Osteoblast (primary cell): ENCODE measurements at regions not wholly inside any gene's neighbourhood (a gene's known extent, or its start where the extent isn't known, plus 50 kb on each side); places are given as distances from the start of the nearest gene placed in this dataset.

Source experiments
- DNase-seq: peaks from one replicate; pipeline ENCODE4 v3.0.0; 2011; ENCODE audit warnings: low spot score, mixed read lengths; ENCODE audit not compliant: insufficient read length; ENCODE audit errors: missing footprints
- H2AFZ ChIP-seq: 2 replicates; pipeline ENCODE4 v1.6.0; 2011; ENCODE audit warnings: mild to moderate bottlenecking, low read length
- H3K27ac ChIP-seq: 2 replicates; pipeline ENCODE4 v1.5.1; 2011; ENCODE audit warnings: mild to moderate bottlenecking, low read depth, low read length, moderate library complexity
- H3K27me3 ChIP-seq: 2 replicates; pipeline ENCODE4 v1.6.0; 2012; ENCODE audit warnings: mild to moderate bottlenecking, control low read depth, inconsistent platforms, low read length, moderate library complexity; ENCODE audit not compliant: insufficient read depth
- H3K36me3 ChIP-seq: 2 replicates; pipeline ENCODE4 v1.5.1; 2011; ENCODE audit warnings: mild to moderate bottlenecking, low read length, control low read depth, moderate library complexity; ENCODE audit not compliant: insufficient read depth
- H3K4me1 ChIP-seq: 2 replicates; pipeline ENCODE4 v1.5.1; 2011; ENCODE audit warnings: mild to moderate bottlenecking, low read length, control low read depth, moderate library complexity; ENCODE audit not compliant: insufficient read depth
- H3K4me2 ChIP-seq: 2 replicates; pipeline ENCODE4 v1.6.0; 2011; ENCODE audit warnings: mild to moderate bottlenecking, low read length; ENCODE audit not compliant: insufficient read depth
- H3K4me3 ChIP-seq: fragments of 200-600 bp; sonication (generic); 3 replicates; pipeline ENCODE4 v1.5.1; 2012; ENCODE audit warnings: mild to moderate bottlenecking, low read length, inconsistent platforms; ENCODE audit not compliant: insufficient read depth
- H3K79me2 ChIP-seq: 2 replicates; pipeline ENCODE4 v1.6.0; 2012; ENCODE audit warnings: mild to moderate bottlenecking, low read length, control low read depth, inconsistent platforms; ENCODE audit not compliant: insufficient read depth
- H3K9me3 ChIP-seq: 2 replicates; pipeline ENCODE4 v1.5.1; 2011; ENCODE audit warnings: low read depth, low read length, control low read depth
- H4K20me1 ChIP-seq: 2 replicates; pipeline ENCODE4 v1.6.0; 2012; ENCODE audit warnings: mild to moderate bottlenecking, low read length, control low read depth; ENCODE audit not compliant: insufficient read depth
- TF ChIP-seq, protein P1 (sequence below): IDR thresholded peaks from 2 replicates; pipeline ENCODE4 v1.5.1; 2011; ENCODE audit warnings: mild to moderate bottlenecking, low read depth, low read length, moderate library complexity; ENCODE audit errors: extremely low read depth

DNA sequence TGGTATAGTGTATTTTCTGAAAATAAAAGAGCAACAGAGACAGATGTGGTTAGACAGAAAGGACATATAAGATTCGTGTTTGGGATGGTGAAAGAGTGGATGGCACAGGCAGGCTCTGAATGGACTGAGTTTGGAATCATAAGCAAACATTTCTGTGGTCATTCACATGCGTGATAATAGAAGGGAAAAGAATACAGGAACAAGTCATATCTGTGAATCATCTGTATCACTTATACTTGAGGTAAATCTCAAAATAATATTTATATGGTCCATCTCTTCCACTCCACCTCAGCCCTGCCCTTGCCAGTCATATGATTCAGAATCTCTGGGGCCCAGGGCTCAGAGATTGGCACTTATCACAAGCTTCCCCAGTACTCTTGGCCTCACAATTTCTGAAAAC lies 535.1 kb downstream of the BCKDHB start:
- Histone ChIP-seq H2AFZ (no peak overlapping the region), H4K20me1 (no peaks in the 10 kb centered on the region), H3K79me2 (no peaks in the 10 kb centered on the region), H3K9me3 (no peaks in the 10 kb centered on the region), H3K36me3 (no peaks in the 10 kb centered on the region), H3K4me2 (peak overlapping the region; percentile 35), H3K4me3 (no peak overlapping the region), H3K4me1 (peaks cover 36% of the 10 kb centered on the region), H3K27me3 (no peaks in the 10 kb centered on the region), H3K27ac (peak overlapping the region; percentile 85)
- no peak for DNase-seq
- TF ChIP-seq, protein P1, sequence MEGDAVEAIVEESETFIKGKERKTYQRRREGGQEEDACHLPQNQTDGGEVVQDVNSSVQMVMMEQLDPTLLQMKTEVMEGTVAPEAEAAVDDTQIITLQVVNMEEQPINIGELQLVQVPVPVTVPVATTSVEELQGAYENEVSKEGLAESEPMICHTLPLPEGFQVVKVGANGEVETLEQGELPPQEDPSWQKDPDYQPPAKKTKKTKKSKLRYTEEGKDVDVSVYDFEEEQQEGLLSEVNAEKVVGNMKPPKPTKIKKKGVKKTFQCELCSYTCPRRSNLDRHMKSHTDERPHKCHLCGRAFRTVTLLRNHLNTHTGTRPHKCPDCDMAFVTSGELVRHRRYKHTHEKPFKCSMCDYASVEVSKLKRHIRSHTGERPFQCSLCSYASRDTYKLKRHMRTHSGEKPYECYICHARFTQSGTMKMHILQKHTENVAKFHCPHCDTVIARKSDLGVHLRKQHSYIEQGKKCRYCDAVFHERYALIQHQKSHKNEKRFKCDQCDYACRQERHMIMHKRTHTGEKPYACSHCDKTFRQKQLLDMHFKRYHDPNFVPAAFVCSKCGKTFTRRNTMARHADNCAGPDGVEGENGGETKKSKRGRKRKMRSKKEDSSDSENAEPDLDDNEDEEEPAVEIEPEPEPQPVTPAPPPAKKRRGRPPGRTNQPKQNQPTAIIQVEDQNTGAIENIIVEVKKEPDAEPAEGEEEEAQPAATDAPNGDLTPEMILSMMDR: no peak

DNA sequence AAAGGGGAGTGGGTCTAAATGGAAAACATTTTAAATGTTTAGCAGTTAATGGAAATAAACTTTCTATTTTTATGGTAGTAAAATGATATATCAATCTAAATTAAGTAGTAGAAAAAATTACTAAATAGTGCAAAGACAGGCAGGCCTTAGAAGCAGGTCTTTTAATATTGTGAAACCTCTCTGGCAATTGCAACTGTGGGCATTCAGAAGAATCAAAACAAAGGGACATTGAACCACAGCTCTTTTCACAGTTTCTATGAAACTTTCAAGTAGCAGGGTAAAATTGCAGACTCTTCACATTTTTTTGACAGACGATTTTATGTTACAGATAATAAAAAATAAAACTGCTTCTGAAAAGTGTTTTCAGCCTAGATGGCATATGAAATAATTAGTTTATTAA lies 533.7 kb downstream of the BCKDHB start:
- no peaks in the 10 kb centered on the region for H3K27me3 ChIP-seq
- no peak overlapping the region for H3K4me2 ChIP-seq
- H3K4me1 ChIP-seq: peaks cover 39% of the 10 kb centered on the region
- H4K20me1 ChIP-seq: no peaks in the 10 kb centered on the region
- TF ChIP-seq, protein P1: no peak
- DNase-seq: no peak
- H2AFZ ChIP-seq: no peak overlapping the region
- H3K79me2 ChIP-seq: no peaks in the 10 kb centered on the region
- H3K4me3 ChIP-seq: no peak overlapping the region
- no peaks in the 10 kb centered on the region for H3K9me3 ChIP-seq
- H3K36me3 ChIP-seq: no peaks in the 10 kb centered on the region
- H3K27ac ChIP-seq: peak overlapping the region; percentile 93

DNA sequence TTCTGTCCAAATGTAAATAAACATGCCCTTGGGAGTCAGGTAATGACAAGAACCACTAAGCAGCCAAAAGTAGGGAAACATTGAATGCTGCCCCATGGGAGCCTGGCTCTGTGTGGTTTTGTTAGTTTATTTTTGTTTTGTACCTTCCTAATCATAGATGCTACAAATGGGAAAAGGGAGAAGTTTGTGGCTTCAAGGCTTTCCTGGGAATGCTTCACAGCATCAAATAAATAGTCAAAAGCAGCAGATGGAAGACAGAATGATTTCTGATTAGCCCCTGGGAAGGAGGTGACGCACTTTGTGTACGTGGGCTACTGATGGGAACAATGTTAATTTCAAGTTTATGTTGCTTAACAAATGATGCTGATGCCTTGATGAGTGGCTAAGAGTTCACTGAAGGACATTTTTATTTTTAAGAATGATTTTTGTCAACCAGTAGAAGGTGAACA lies 532.7 kb downstream of the BCKDHB start:
- TF ChIP-seq, protein P1: no peak
- Histone ChIP-seq H3K4me2 (peak overlapping the region; percentile 46), H3K4me1 (peaks cover 39% of the 10 kb centered on the region), H3K9me3 (no peaks in the 10 kb centered on the region), H2AFZ (peak overlapping the region; percentile 71), H3K4me3 (no peak overlapping the region), H4K20me1 (no peaks in the 10 kb centered on the region), H3K27me3 (no peaks in the 10 kb centered on the region), H3K27ac (peak overlapping the region; percentile 93), H3K79me2 (no peaks in the 10 kb centered on the region), H3K36me3 (no peaks in the 10 kb centered on the region)
- DNase-seq: no peak

DNA sequence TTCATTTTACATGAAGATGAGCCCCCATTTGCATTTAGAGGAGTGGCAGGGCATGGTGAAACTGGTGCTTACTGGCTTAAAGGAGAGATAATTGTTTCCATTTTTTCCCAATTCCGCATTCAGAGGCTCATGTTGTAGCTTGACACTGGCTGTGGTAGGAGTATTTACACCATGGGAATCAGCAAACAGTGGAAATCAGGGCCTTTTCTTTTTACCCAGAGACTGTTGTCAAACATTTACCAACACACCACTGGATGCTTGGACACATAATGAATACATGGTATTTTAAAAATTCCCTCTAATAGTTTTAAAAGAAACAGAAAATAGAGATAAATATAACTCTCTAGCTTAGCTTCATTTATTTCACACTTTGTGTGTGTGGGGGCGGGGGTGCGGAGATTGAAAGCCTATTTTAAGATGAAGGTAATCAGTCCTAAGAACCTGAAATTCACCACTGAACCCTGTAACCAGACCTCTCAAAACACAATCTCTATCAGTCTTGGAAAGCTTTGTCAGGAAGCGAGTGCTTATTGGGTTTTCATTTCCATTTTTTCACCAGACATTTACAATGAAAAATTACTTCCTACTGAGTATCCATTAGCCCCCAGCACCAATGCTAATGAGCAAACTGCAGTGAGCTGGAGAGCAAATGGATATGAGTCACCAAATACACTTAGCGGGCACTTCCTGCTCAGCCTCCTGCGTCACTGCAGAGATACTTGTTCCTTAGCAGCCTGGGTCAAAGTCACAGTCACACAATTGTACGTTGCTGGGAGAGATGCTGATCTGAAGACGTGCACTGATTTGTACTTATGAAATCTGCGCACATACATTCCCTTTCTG lies 532.0 kb downstream of the BCKDHB start:
- peak overlapping the region; percentile 93 for H3K27ac ChIP-seq
- H3K36me3 ChIP-seq: no peaks in the 10 kb centered on the region
- no peak overlapping the region for H3K4me3 ChIP-seq
- no peaks in the 10 kb centered on the region for H3K79me2 ChIP-seq
- H3K27me3 ChIP-seq: no peaks in the 10 kb centered on the region
- peak overlapping the region; percentile 46 for H3K4me2 ChIP-seq
- DNase-seq: peak; percentile 45
- no peaks in the 10 kb centered on the region for H3K9me3 ChIP-seq
- peaks cover 39% of the 10 kb centered on the region for H3K4me1 ChIP-seq
- peak overlapping the region; percentile 71 for H2AFZ ChIP-seq
- no peaks in the 10 kb centered on the region for H4K20me1 ChIP-seq
- TF ChIP-seq, protein P1: no peak
